HG02981 (cell line): ENCODE measurements at regions not wholly inside any gene's neighbourhood (a gene's known extent, or its start where the extent isn't known, plus 50 kb on each side); places are given as distances from the start of the nearest gene placed in this dataset.

Source experiments
- ATAC-seq: cut with Tn5 transposase; IDR thresholded peaks from one replicate; pipeline ENCODE4 v1.9.1; 2021; ENCODE audit warnings: mild to moderate bottlenecking, moderate library complexity; ENCODE audit not compliant: unreplicated experiment

GRCh38 chr2:19664646-19665045 is 237.1 kb downstream of the TTC32 start:
- no peak for ATAC-seq

- no peak for ATAC-seq
Measured at GRCh38 chr2:19659024-19659792, 242.6 kb downstream of the TTC32 start.

GRCh38 chr2:19656011-19656410 is 245.8 kb downstream of the TTC32 start:
- no peak for ATAC-seq

- ATAC-seq: no peak
Measured at GRCh38 chr2:19654310-19655090, 247.3 kb downstream of the TTC32 start.

GRCh38 chr2:19653509-19653908 is 248.3 kb downstream of the TTC32 start:
- ATAC-seq: no peak

- no peak for ATAC-seq
Measured at GRCh38 chr2:19652811-19653210, 249.0 kb downstream of the TTC32 start.

- ATAC-seq: no peak
Measured at GRCh38 chr2:19651466-19651865, 250.3 kb downstream of the TTC32 start.

GRCh38 chr2:19649785-19650380 is 251.9 kb downstream of the TTC32 start:
- ATAC-seq: no peak

- ATAC-seq: no peak
Measured at GRCh38 chr2:19649142-19649541, 252.6 kb downstream of the TTC32 start.

- no peak for ATAC-seq
Measured at GRCh38 chr2:19648583-19648982, 253.2 kb downstream of the TTC32 start.

GRCh38 chr2:19646987-19647386 is 254.8 kb downstream of the TTC32 start:
- ATAC-seq: no peak

GRCh38 chr2:19644763-19645162 is 257.0 kb downstream of the TTC32 start:
- ATAC-seq: no peak

GRCh38 chr2:19643117-19643518 is 258.7 kb downstream of the TTC32 start:
- ATAC-seq: peak; percentile 57

GRCh38 chr2:19642501-19642900 is 259.3 kb downstream of the TTC32 start:
- no peak for ATAC-seq

GRCh38 chr2:19635951-19636510 is 265.8 kb downstream of the TTC32 start:
- no peak for ATAC-seq

- ATAC-seq: no peak
Measured at GRCh38 chr2:19632403-19632991, 269.3 kb downstream of the TTC32 start.

GRCh38 chr2:19631871-19632270 is 269.9 kb downstream of the TTC32 start:
- ATAC-seq: no peak

GRCh38 chr2:19630921-19631320 is 270.9 kb downstream of the TTC32 start:
- ATAC-seq: no peak

GRCh38 chr2:19627359-19627758 is 268.9 kb upstream of the OSR1 start:
- ATAC-seq: no peak

GRCh38 chr2:19623488-19623887 is 265.1 kb upstream of the OSR1 start:
- ATAC-seq: no peak

- no peak for ATAC-seq
Measured at GRCh38 chr2:19617257-19617848, 258.9 kb upstream of the OSR1 start.
